PC-9 (cell line): ENCODE measurements at regions not wholly inside any gene's neighbourhood (a gene's known extent, or its start where the extent isn't known, plus 50 kb on each side); places are given as distances from the start of the nearest gene placed in this dataset.

Experiments
- EZH2 ChIP-seq: fragments of 200-600 bp; sonication (generic); IDR thresholded peaks from 2 replicates; pipeline ENCODE4 v1.8.0; 2017; ENCODE audit warnings: antibody characterized with exemption, low read depth
- TF ChIP-seq, protein P1 (sequence below): fragments of 200-600 bp; sonication (generic); conservative IDR thresholded peaks from 2 replicates; pipeline ENCODE4 v1.6.1; 2017; ENCODE audit warnings: mixed run types, antibody characterized with exemption, mild to moderate bottlenecking, moderate library complexity

DNA sequence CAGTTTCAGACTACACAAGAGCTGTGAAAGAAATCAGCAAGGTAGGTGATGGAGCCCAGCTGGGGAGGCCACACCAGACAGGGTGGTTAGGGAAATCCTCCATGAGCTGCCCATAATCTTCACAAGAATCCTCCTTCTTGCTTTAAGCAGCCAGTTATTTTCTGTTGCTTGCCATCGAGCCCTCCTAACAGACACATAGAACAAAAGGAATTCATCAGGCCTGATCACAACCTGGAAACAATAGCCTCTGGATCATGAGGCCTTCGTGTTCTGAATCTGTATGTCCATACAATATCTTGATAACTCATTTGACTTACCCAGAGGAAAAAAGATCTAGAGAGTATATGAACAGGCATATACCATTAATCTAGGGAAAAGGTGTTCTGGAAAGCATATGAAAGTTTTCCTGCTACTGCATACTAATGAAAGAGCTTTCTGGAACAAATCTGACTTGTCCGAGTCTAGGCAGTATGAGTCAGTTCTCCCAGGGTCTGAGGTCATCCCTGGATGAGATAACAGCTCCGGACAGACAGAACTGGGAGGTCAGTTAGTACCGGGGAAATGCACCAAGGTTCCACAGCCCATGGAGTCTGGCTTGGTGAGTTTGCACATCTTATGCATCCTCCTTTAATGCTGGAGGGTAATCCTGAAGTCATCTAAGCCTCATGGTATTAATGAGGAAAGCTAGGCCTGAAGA, 52.8 kb upstream of the ELK3 start:
- TF ChIP-seq, protein P1, sequence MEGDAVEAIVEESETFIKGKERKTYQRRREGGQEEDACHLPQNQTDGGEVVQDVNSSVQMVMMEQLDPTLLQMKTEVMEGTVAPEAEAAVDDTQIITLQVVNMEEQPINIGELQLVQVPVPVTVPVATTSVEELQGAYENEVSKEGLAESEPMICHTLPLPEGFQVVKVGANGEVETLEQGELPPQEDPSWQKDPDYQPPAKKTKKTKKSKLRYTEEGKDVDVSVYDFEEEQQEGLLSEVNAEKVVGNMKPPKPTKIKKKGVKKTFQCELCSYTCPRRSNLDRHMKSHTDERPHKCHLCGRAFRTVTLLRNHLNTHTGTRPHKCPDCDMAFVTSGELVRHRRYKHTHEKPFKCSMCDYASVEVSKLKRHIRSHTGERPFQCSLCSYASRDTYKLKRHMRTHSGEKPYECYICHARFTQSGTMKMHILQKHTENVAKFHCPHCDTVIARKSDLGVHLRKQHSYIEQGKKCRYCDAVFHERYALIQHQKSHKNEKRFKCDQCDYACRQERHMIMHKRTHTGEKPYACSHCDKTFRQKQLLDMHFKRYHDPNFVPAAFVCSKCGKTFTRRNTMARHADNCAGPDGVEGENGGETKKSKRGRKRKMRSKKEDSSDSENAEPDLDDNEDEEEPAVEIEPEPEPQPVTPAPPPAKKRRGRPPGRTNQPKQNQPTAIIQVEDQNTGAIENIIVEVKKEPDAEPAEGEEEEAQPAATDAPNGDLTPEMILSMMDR, result no peak
- no peak for TF ChIP-seq EZH2
